ENCODE measurements at regions not wholly inside any gene's neighbourhood (a gene's known extent, or its start where the extent isn't known, plus 50 kb on each side); places are given as distances from the start of the nearest gene placed in this dataset.

- TF ChIP-seq CTCF (IDR thresholded peaks at IDR 0.05; ENCODE audit: low read depth, low read length) = no peak
- no peak overlapping the region for H3K4me3 ChIP-seq (ENCODE audit: low read depth, low read length)
- in situ Hi-C loops (cut with HindIII; ENCODE audit: low sequenced_read_pairs) = no loop called here
- DNase-seq (ENCODE audit: low read depth, low spot score) = peak; percentile 7
Observed at GRCh38 chr5:103621548-103621930, 59.0 kb upstream of the NUDT12 start.

GRCh38 chr5:103620851-103621547, 58.4 kb upstream of the NUDT12 start:
- no peak overlapping the region for H3K4me3 ChIP-seq (ENCODE audit: low read depth, low read length)
- peak; percentile 10 for DNase-seq (ENCODE audit: low read depth, low spot score)
- TF ChIP-seq CTCF (IDR thresholded peaks at IDR 0.05; ENCODE audit: low read depth, low read length) = no peak
- in situ Hi-C loops (cut with HindIII; ENCODE audit: low sequenced_read_pairs) = no loop called here

- no peak for DNase-seq (ENCODE audit: low read depth, low spot score)
- in situ Hi-C loops (cut with HindIII; ENCODE audit: low sequenced_read_pairs) = no loop called here
- TF ChIP-seq CTCF (IDR thresholded peaks at IDR 0.05; ENCODE audit: low read depth, low read length) = no peak
- no peak overlapping the region for H3K4me3 ChIP-seq (ENCODE audit: low read depth, low read length)
Observed at GRCh38 chr5:103617913-103618312, 55.3 kb upstream of the NUDT12 start.

GRCh38 chr5:103617090-103617489, 54.5 kb upstream of the NUDT12 start:
- DNase-seq (ENCODE audit: low read depth, low spot score) = no peak
- H3K4me3 ChIP-seq (ENCODE audit: low read depth, low read length) = no peak overlapping the region
- TF ChIP-seq CTCF (IDR thresholded peaks at IDR 0.05; ENCODE audit: low read depth, low read length) = no peak
- in situ Hi-C loops (cut with HindIII; ENCODE audit: low sequenced_read_pairs) = no loop called here

- no peak overlapping the region for H3K4me3 ChIP-seq (ENCODE audit: low read depth, low read length)
- no peak for DNase-seq (ENCODE audit: low read depth, low spot score)
- in situ Hi-C loops (cut with HindIII; ENCODE audit: low sequenced_read_pairs) = no loop called here
- no peak for TF ChIP-seq CTCF (IDR thresholded peaks at IDR 0.05; ENCODE audit: low read depth, low read length)
Observed at GRCh38 chr5:103612545-103612944, 50.0 kb upstream of the NUDT12 start.
